Adrenal gland (tissue), 9 donors: ENCODE measurements at regions not wholly inside any gene's neighbourhood (a gene's known extent, or its start where the extent isn't known, plus 50 kb on each side); places are given as distances from the start of the nearest gene placed in this dataset.
A peak's percentile ranks its signal among the peaks of the same experiment; 100 is the strongest.

Experiments used
- DNase-seq, 7 donors: peaks; one replicate each; pipeline ENCODE4 v3.0.0-alpha.2; 2019 to 2020
- H3K27ac ChIP-seq, 5 donors: fragments of 200-600 bp; sonication (generic) in 4 of 5; 1 replicate in 3 of 5; 2 replicates in 2 of 5; pipeline versions ENCODE4 v1.5.1 to v1.8.0; 2016 to 2020; ENCODE audit warnings: mild to moderate bottlenecking in 1 of 5
- H3K27me3 ChIP-seq: fragments of 200-600 bp; 2 replicates; pipeline ENCODE4 v1.8.0; 2021
- H3K36me3 ChIP-seq, 2 donors: fragments of 200-600 bp; replicated peaks in 1 of 2; 1 replicate in 1 of 2; 2 replicates in 1 of 2; pipeline versions ENCODE4 v1.5.1 to v1.8.0; 2018 to 2022
- H3K4me1 ChIP-seq, 2 donors: fragments of 200-600 bp; replicated peaks in 1 of 2; 1 replicate in 1 of 2; 2 replicates in 1 of 2; pipeline versions ENCODE4 v1.5.1 to v1.8.0; 2018 to 2021
- H3K4me3 ChIP-seq, 4 donors: fragments of 200-600 bp; sonication (generic) in 3 of 4; one replicate each; pipeline ENCODE4 v1.5.1; 2016 to 2018
- H3K9me3 ChIP-seq, 3 donors: fragments of 200-600 bp; sonication (generic) in 1 of 3; replicated peaks in 1 of 3; 1 replicate in 2 of 3; 2 replicates in 1 of 3; pipeline versions ENCODE4 v1.5.1 to v1.8.0; 2016 to 2021
- CTCF ChIP-seq, 6 experiments: fragments of 450-650 bp in 4 of 6; fragments of 200-600 bp in 2 of 6; sonication (generic) in 1 of 6; IDR thresholded peaks; 1 replicate in 5 of 6; 2 replicates in 1 of 6; pipeline versions ENCODE4 v1.5.1 to v1.8.0; 2016 to 2021; ENCODE audit warnings: antibody characterized with exemption in 6 of 6, mild to moderate bottlenecking in 2 of 6, moderate library complexity in 1 of 6
- POLR2A ChIP-seq, 2 donors: fragments of 450-650 bp; IDR thresholded peaks; one replicate each; pipeline ENCODE4 v1.6.1; 2017; ENCODE audit warnings: antibody characterized with exemption in 2 of 2, mild to moderate bottlenecking in 2 of 2, moderate library complexity in 1 of 2
- WGBS, 4 donors: extraction: QIAGEN DNeasy Blood & Tissue Kit in 2 of 4; methylation state at CpG; one replicate each; pipeline versions ENCODE4 v1.1.5 to v1.1.7; 2013 to 2017; 5-methylcytosine and 5-hydroxymethylcytosine counted together
- intact Hi-C, 2 donors: fragments of 100-400 bp; cut with DNase I; formaldehyde crosslinking; loops; one replicate each; pipeline versions ENCODE4 v1.14.1 to v1.15.0; 2022 to 2023
- donor health status: healthy with polysubstance abuse.
- donor health status: Bipolar disorder and iron deficiency.
- donor health status: DM: yes; HTN: yes; CAD: no.
- donor health status: DM: no; HTN: no; CAD: no.
- donor health status: DM: no; HTN: no; CAD: no.

- peaks cover 15 to 19% of the 10 kb centered on the region in 2 donors for H3K4me1 ChIP-seq
- no peak overlapping the region for H3K27ac ChIP-seq
- H3K9me3 ChIP-seq: no peaks in the 10 kb centered on the region
- H3K36me3 ChIP-seq: no peaks in the 10 kb centered on the region
- H3K4me3 ChIP-seq: no peak overlapping the region
- TF ChIP-seq CTCF (IDR thresholded peaks at IDR 0.05) (peak in 2 of 6 experiments; percentile 21 to 29), POLR2A (IDR thresholded peaks at IDR 0.05) (no peak)
- intact Hi-C loops: no loop called here
- no peaks in the 10 kb centered on the region for H3K27me3 ChIP-seq
- 67 to 81% (median 71%) methylated on average over 11 to 12 of the region's 12 CpGs for WGBS, 4 donors
- DNase-seq: peak in 6 of 7 donors; percentile 45 to 72 (median 58)
Observed at GRCh38 chr7:66502230-66503035, 126.2 kb upstream of the KCTD7 start.

- no peak overlapping the region for H3K4me3 ChIP-seq
- no peaks in the 10 kb centered on the region for H3K9me3 ChIP-seq
- 81 to 93% (median 93%) methylated on average over 3 to 13 of the region's 13 CpGs for WGBS, 4 donors
- H3K4me1 ChIP-seq: peaks cover 15 to 19% of the 10 kb centered on the region in 2 donors
- DNase-seq: peak in 1 of 7 donors; percentile 21
- no peaks in the 10 kb centered on the region for H3K27me3 ChIP-seq
- no peak overlapping the region for H3K27ac ChIP-seq
- intact Hi-C loops: no loop called here
- H3K36me3 ChIP-seq: no peaks in the 10 kb centered on the region
- no peak for TF ChIP-seq CTCF (IDR thresholded peaks at IDR 0.05)
Observed at GRCh38 chr7:66503036-66503370, 125.7 kb upstream of the KCTD7 start.

GRCh38 chr7:66503551-66504031 is 125.1 kb upstream of the KCTD7 start:
- H3K4me3 ChIP-seq: no peak overlapping the region
- peaks cover 15 to 19% of the 10 kb centered on the region in 2 donors for H3K4me1 ChIP-seq
- WGBS, 4 donors: 73 to 92% (median 79%) methylated on average over 9 to 19 of the region's 19 CpGs
- H3K36me3 ChIP-seq: no peaks in the 10 kb centered on the region
- intact Hi-C loops: no loop called here
- peak in 2 of 7 donors; percentile 16 to 20 for DNase-seq
- H3K9me3 ChIP-seq: no peaks in the 10 kb centered on the region
- H3K27ac ChIP-seq: no peak overlapping the region
- H3K27me3 ChIP-seq: no peaks in the 10 kb centered on the region
- no peak for TF ChIP-seq POLR2A (IDR thresholded peaks at IDR 0.05)
- TF ChIP-seq CTCF (IDR thresholded peaks at IDR 0.05): no peak

- Histone ChIP-seq H3K27me3 (no peaks in the 10 kb centered on the region), H3K4me1 (peaks cover 15 to 19% of the 10 kb centered on the region in 2 donors), H3K4me3 (no peak overlapping the region), H3K9me3 (no peaks in the 10 kb centered on the region), H3K27ac (no peak overlapping the region), H3K36me3 (no peaks in the 10 kb centered on the region)
- WGBS, 4 donors: 83 to 87% (median 85%) methylated on average over 5 to 10 of the region's 10 CpGs
- TF ChIP-seq POLR2A (IDR thresholded peaks at IDR 0.05) (no peak), CTCF (IDR thresholded peaks at IDR 0.05) (no peak)
- intact Hi-C loops: no loop called here
- DNase-seq: peak in 1 of 7 donors; percentile 14
Observed at GRCh38 chr7:66504131-66504530, 124.5 kb upstream of the KCTD7 start.
